ENCODE measurements at regions not wholly inside any gene's neighbourhood (a gene's known extent, or its start where the extent isn't known, plus 50 kb on each side); places are given as distances from the start of the nearest gene placed in this dataset.

GRCh38 chr5:68047035-68047434 is 168.5 kb upstream of the PIK3R1 start:
- TF ChIP-seq POLR2AphosphoS5 (IDR thresholded peaks at IDR 0.05; ENCODE audit: insufficient read depth in 1 of 2, low read depth in 1 of 2) (no peak), CTCF (IDR thresholded peaks at IDR 0.05) (no peak)

All from vagina (tissue), 2 donors.